SK-N-SH (cell line): ENCODE measurements at regions not wholly inside any gene's neighbourhood (a gene's known extent, or its start where the extent isn't known, plus 50 kb on each side); places are given as distances from the start of the nearest gene placed in this dataset.

Source experiments
- CTCF ChIA-PET: fragments of 300-600, 350-600 bp; formaldehyde crosslinking; extraction: SDS; loops from one replicate; lab custom pipeline; 2021; lab: Yijun Ruan, JAX
- POLR2A ChIA-PET: fragments of 350-600 bp; sonication (Branson Sonifier 250); formaldehyde crosslinking; extraction: SDS; loops from one replicate; lab custom pipeline; 2020; ENCODE audit warnings: antibody characterized with exemption, inconsistent platforms; lab: Yijun Ruan, JAX
- DNase-seq: peaks from one replicate; pipeline ENCODE4 v3.0.0; 2012
- H2AFZ ChIP-seq: fragments of 200-600 bp; sonication (generic); 2 replicates; pipeline ENCODE4 v1.8.1; 2016; ENCODE audit warnings: antibody characterized with exemption, mild to moderate bottlenecking, low read depth
- H3F3A ChIP-seq: fragments of 200-600 bp; sonication (generic); replicated peaks from 2 replicates; pipeline ENCODE3; 2016; ENCODE audit warnings: antibody characterized with exemption, mild to moderate bottlenecking; ENCODE audit not compliant: insufficient read depth
- H3K27ac ChIP-seq, 2 experiments: fragments of 200-500 bp in 1 of 2; fragments of 200-600 bp in 1 of 2; sonication (Bioruptor generic) in 1 of 2; sonication (generic), shearing (Covaris generic) in 1 of 2; 2 replicates each; pipeline versions ENCODE4 v1.5.1 to v1.6.1; 2014 to 2016; ENCODE audit warnings: low read depth in 2 of 2, inconsistent platforms in 1 of 2, low read length in 1 of 2, mild to moderate bottlenecking in 1 of 2, mixed read lengths in 1 of 2
- H3K27me3 ChIP-seq: fragments of 200-600 bp; sonication (generic), shearing (Covaris generic); 2 replicates; pipeline ENCODE4 v1.6.1; 2016; ENCODE audit warnings: mixed run types; ENCODE audit not compliant: insufficient read depth
- H3K36me3 ChIP-seq, 2 experiments: fragments of 200-500 bp in 1 of 2; fragments of 200-600 bp in 1 of 2; sonication (Bioruptor generic) in 1 of 2; sonication (generic) in 1 of 2; replicated peaks in 1 of 2; 2 replicates each; pipeline versions ENCODE3 to v1.5.1; 2014 to 2016; ENCODE audit warnings: low read length in 1 of 2, mild to moderate bottlenecking in 1 of 2; ENCODE audit not compliant: insufficient read depth in 2 of 2, control insufficient read depth in 1 of 2
- H3K4me1 ChIP-seq, 2 experiments: fragments of 200-500 bp in 1 of 2; fragments of 200-600 bp in 1 of 2; sonication (Bioruptor generic) in 1 of 2; sonication (generic), shearing (Covaris generic) in 1 of 2; 2 replicates each; pipeline versions ENCODE4 v1.5.1 to v1.6.1; 2014 to 2016; ENCODE audit warnings: low read depth in 1 of 2, low read length in 1 of 2, mixed run types in 1 of 2; ENCODE audit not compliant: insufficient read depth in 2 of 2, control insufficient read depth in 1 of 2
- H3K4me2 ChIP-seq: fragments of 200-600 bp; sonication (generic), shearing (Covaris generic); 2 replicates; pipeline ENCODE4 v1.6.1; 2017; ENCODE audit warnings: mixed run types
- H3K4me3 ChIP-seq, 2 experiments: fragments of 200-500 bp in 1 of 2; fragments of 200-600 bp in 1 of 2; sonication (Bioruptor generic) in 1 of 2; sonication (generic), shearing (Covaris generic) in 1 of 2; 2 replicates each; pipeline versions ENCODE4 v1.5.1 to v1.8.1; 2014 to 2016; ENCODE audit warnings: low read depth in 2 of 2, inconsistent platforms in 1 of 2, low read length in 1 of 2, mild to moderate bottlenecking in 1 of 2, mixed read lengths in 1 of 2, moderate library complexity in 1 of 2
- H3K79me2 ChIP-seq: fragments of 200-600 bp; sonication (generic); 2 replicates; pipeline ENCODE4 v1.8.1; 2017; ENCODE audit warnings: mild to moderate bottlenecking; ENCODE audit not compliant: insufficient read depth
- H3K9ac ChIP-seq: fragments of 200-600 bp; sonication (generic); 2 replicates; pipeline ENCODE4 v1.6.1; 2017; ENCODE audit warnings: mixed run types
- H3K9me2 ChIP-seq: fragments of 200-600 bp; sonication (generic); 2 replicates; pipeline ENCODE4 v1.6.1; 2017; ENCODE audit warnings: mixed run types
- H3K9me3 ChIP-seq: fragments of 200-600 bp; sonication (generic); 2 replicates; pipeline ENCODE4 v1.6.1; 2017; ENCODE audit warnings: mixed run types, mild to moderate bottlenecking, moderate library complexity
- H4K20me1 ChIP-seq: fragments of 200-600 bp; sonication (generic); 2 replicates; pipeline ENCODE4 v1.6.1; 2017; ENCODE audit warnings: mild to moderate bottlenecking, mixed run types; ENCODE audit not compliant: insufficient read depth
- CHD2 ChIP-seq: fragments of 150-350 bp; IDR thresholded peaks from 2 replicates; pipeline ENCODE4 v1.6.1; 2018; ENCODE audit warnings: low read length; ENCODE audit not compliant: partially characterized antibody
- ELF1 ChIP-seq: IDR thresholded peaks from 2 replicates; pipeline ENCODE4 v1.4.0; 2012
- FOSL2 ChIP-seq: IDR thresholded peaks from 2 replicates; pipeline ENCODE4 v1.4.0; 2012; ENCODE audit warnings: low read depth, mild to moderate bottlenecking, moderate library complexity, borderline replicate concordance
- FOXJ3 ChIP-seq: sonication (generic); formaldehyde crosslinking; IDR thresholded peaks from 2 replicates; pipeline ENCODE4 v1.5.1; 2020; ENCODE audit warnings: mild to moderate bottlenecking, missing genetic modification reagents
- GATA2 ChIP-seq: sonication (generic); formaldehyde crosslinking; IDR thresholded peaks from 2 replicates; pipeline ENCODE4 v1.5.0; 2020; ENCODE audit warnings: mild to moderate bottlenecking, missing genetic modification reagents
- MEF2A ChIP-seq: IDR thresholded peaks from 2 replicates; pipeline ENCODE4 v1.4.0; 2012; ENCODE audit warnings: low read depth, borderline replicate concordance
- MXI1 ChIP-seq: IDR thresholded peaks from 2 replicates; pipeline ENCODE4 v1.6.1; 2012; ENCODE audit warnings: mild to moderate bottlenecking, low read depth, low read length, improper control_type of control experiment
- NFIC ChIP-seq: IDR thresholded peaks from 2 replicates; pipeline ENCODE4 v1.4.0; 2012; ENCODE audit warnings: borderline replicate concordance
- POLR2AphosphoS5 ChIP-seq: IDR thresholded peaks from 2 replicates; pipeline ENCODE4 v1.6.1; 2012; ENCODE audit warnings: low read depth, low read length
- RFX5 ChIP-seq: IDR thresholded peaks from 2 replicates; pipeline ENCODE4 v1.6.1; 2012; ENCODE audit warnings: mild to moderate bottlenecking, improper control_type of control experiment, low read length
- RXRA ChIP-seq: IDR thresholded peaks from 2 replicates; pipeline ENCODE4 v1.4.0; 2012; ENCODE audit warnings: low read depth, mild to moderate bottlenecking, borderline replicate concordance
- SIN3A ChIP-seq: IDR thresholded peaks from 2 replicates; pipeline ENCODE4 v1.6.1; 2012; ENCODE audit warnings: low read depth, mild to moderate bottlenecking, low read length, moderate library complexity, borderline replicate concordance
- SMC3 ChIP-seq: IDR thresholded peaks from 2 replicates; pipeline ENCODE4 v1.6.1; 2012; ENCODE audit warnings: low read depth, low read length, improper control_type of control experiment
- TAF1 ChIP-seq: IDR thresholded peaks from 2 replicates; pipeline ENCODE4 v1.6.1; 2012; ENCODE audit warnings: low read depth, mild to moderate bottlenecking, low read length, moderate library complexity, borderline replicate concordance
- TCF12 ChIP-seq: IDR thresholded peaks from 2 replicates; pipeline ENCODE4 v1.4.0; 2012
- YY1 ChIP-seq: IDR thresholded peaks from 2 replicates; pipeline ENCODE4 v1.4.0; 2012; ENCODE audit warnings: low read depth, mild to moderate bottlenecking
- WGBS: methylation state at CpG from one replicate; pipeline ENCODE4 v1.1.6; 2017; ENCODE audit warnings: low lambda C conversion rate; 5-methylcytosine and 5-hydroxymethylcytosine counted together
- TF ChIP-seq, protein P1 (sequence below): IDR thresholded peaks from 2 replicates; pipeline ENCODE4 v1.6.1; 2012; ENCODE audit warnings: mild to moderate bottlenecking, low read depth, low read length, moderate library complexity
- TF ChIP-seq, protein P2 (sequence below): fragments of 150-350 bp; IDR thresholded peaks from 2 replicates; pipeline ENCODE4 v1.6.1; 2017; ENCODE audit warnings: antibody characterized with exemption, low read length, low read depth, borderline replicate concordance
- TF ChIP-seq, protein P3 (sequence below): fragments of 150-350 bp; IDR thresholded peaks from 2 replicates; pipeline ENCODE4 v1.6.1; 2016; ENCODE audit warnings: mild to moderate bottlenecking, low read depth, low read length
- TF ChIP-seq, protein P4 (sequence below): IDR thresholded peaks from 2 replicates; pipeline ENCODE4 v1.4.0; 2012; ENCODE audit warnings: low read depth, borderline replicate concordance

DNA sequence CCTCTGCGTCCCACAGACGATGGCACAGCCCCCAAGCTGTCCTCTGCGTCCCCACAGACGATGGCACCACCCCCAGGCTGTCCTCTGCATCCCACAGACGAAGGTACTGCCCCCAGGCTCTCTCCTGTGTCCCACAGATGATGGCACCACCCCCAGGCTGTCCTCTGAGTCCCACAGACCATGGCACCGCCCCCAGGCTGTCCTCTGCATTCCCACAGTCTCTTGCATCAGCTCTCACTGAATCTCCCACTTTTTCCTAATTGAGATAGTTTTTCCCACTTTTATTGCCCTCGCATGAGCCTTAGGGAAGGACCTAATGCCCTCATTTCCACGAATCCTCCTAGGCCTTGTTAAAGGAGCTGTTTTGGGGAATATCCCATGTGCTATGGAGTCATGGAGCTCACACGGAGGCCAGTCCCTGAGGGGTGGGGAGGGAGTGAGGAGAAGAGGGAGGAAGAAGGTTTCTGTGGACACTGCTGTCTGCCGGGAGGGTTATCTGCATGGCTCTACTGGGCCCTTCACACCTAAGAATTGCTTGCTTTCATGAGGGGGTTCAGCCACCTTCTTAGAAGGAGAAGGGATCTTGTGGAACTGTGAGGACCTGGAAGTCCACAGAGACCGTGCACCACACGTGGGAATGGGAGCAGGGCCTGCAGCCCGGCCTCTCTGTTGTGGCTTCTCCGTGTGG lies 58.2 kb upstream of the PTCH1 start (continued):
- no peak for TF ChIP-seq TAF1
- TF ChIP-seq GATA2: no peak
- TF ChIP-seq MXI1: no peak
- no peak for TF ChIP-seq MEF2A
- no peak for TF ChIP-seq POLR2AphosphoS5
- TF ChIP-seq FOSL2: no peak

DNA sequence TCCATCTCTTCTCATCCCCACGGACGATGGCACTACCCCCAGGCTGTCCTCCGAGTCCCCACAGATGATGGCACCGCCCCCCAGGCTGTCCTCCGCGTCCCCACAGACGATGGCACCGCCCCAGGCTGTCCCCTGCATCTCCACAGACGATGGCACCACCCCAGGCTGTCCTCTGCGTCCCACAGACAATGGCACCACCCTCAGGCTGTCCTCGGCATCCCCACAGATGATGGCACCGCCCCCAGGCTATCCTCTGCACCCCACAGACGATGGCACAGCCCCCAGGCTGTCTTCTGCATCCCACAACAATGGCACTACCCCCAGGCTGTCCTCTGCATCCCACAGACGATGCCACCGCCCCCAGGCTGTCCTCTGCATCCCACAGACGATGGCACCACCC lies 57.4 kb upstream of the PTCH1 start:
- no peaks in the 10 kb centered on the region for H3K36me3 ChIP-seq
- no peaks in the 10 kb centered on the region for H3F3A ChIP-seq
- no peak overlapping the region for H3K4me2 ChIP-seq
- H3K27me3 ChIP-seq: no peaks in the 10 kb centered on the region
- H4K20me1 ChIP-seq: no peaks in the 10 kb centered on the region
- no peak overlapping the region for H2AFZ ChIP-seq
- H3K4me1 ChIP-seq: peaks cover 0 to 12% of the 10 kb centered on the region in 2 experiments; a peak in 1 of 4 replicates
- no peak overlapping the region for H3K9ac ChIP-seq
- H3K4me3 ChIP-seq: no peak overlapping the region
- no peaks in the 10 kb centered on the region for H3K79me2 ChIP-seq
- H3K9me3 ChIP-seq: no peaks in the 10 kb centered on the region
- 48% methylated on average over 12 of the region's 16 CpGs for WGBS
- DNase-seq: no peak
- TF ChIP-seq, protein P1, sequence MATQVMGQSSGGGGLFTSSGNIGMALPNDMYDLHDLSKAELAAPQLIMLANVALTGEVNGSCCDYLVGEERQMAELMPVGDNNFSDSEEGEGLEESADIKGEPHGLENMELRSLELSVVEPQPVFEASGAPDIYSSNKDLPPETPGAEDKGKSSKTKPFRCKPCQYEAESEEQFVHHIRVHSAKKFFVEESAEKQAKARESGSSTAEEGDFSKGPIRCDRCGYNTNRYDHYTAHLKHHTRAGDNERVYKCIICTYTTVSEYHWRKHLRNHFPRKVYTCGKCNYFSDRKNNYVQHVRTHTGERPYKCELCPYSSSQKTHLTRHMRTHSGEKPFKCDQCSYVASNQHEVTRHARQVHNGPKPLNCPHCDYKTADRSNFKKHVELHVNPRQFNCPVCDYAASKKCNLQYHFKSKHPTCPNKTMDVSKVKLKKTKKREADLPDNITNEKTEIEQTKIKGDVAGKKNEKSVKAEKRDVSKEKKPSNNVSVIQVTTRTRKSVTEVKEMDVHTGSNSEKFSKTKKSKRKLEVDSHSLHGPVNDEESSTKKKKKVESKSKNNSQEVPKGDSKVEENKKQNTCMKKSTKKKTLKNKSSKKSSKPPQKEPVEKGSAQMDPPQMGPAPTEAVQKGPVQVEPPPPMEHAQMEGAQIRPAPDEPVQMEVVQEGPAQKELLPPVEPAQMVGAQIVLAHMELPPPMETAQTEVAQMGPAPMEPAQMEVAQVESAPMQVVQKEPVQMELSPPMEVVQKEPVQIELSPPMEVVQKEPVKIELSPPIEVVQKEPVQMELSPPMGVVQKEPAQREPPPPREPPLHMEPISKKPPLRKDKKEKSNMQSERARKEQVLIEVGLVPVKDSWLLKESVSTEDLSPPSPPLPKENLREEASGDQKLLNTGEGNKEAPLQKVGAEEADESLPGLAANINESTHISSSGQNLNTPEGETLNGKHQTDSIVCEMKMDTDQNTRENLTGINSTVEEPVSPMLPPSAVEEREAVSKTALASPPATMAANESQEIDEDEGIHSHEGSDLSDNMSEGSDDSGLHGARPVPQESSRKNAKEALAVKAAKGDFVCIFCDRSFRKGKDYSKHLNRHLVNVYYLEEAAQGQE: no peak
- TF ChIP-seq MXI1 (no peak), SMC3 (no peak), RXRA (no peak), POLR2AphosphoS5 (no peak), TCF12 (no peak), SIN3A (no peak), TAF1 (no peak), NFIC (no peak), CHD2 (no peak), FOSL2 (no peak), YY1 (no peak), RFX5 (no peak), ELF1 (no peak), FOXJ3 (CRISPR knock-in tag) (no peak)
- TF ChIP-seq, protein P2, sequence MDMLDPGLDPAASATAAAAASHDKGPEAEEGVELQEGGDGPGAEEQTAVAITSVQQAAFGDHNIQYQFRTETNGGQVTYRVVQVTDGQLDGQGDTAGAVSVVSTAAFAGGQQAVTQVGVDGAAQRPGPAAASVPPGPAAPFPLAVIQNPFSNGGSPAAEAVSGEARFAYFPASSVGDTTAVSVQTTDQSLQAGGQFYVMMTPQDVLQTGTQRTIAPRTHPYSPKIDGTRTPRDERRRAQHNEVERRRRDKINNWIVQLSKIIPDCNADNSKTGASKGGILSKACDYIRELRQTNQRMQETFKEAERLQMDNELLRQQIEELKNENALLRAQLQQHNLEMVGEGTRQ: no peak
- TF ChIP-seq, protein P3, sequence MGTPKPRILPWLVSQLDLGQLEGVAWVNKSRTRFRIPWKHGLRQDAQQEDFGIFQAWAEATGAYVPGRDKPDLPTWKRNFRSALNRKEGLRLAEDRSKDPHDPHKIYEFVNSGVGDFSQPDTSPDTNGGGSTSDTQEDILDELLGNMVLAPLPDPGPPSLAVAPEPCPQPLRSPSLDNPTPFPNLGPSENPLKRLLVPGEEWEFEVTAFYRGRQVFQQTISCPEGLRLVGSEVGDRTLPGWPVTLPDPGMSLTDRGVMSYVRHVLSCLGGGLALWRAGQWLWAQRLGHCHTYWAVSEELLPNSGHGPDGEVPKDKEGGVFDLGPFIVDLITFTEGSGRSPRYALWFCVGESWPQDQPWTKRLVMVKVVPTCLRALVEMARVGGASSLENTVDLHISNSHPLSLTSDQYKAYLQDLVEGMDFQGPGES: no peak
- TF ChIP-seq, protein P4, sequence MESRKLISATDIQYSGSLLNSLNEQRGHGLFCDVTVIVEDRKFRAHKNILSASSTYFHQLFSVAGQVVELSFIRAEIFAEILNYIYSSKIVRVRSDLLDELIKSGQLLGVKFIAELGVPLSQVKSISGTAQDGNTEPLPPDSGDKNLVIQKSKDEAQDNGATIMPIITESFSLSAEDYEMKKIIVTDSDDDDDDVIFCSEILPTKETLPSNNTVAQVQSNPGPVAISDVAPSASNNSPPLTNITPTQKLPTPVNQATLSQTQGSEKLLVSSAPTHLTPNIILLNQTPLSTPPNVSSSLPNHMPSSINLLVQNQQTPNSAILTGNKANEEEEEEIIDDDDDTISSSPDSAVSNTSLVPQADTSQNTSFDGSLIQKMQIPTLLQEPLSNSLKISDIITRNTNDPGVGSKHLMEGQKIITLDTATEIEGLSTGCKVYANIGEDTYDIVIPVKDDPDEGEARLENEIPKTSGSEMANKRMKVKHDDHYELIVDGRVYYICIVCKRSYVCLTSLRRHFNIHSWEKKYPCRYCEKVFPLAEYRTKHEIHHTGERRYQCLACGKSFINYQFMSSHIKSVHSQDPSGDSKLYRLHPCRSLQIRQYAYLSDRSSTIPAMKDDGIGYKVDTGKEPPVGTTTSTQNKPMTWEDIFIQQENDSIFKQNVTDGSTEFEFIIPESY: no peak
- CTCF ChIA-PET: interaction anchor here (1.5 kb wide), 1 partner anchor 644 kb away, joined by 6 read pairs; no protein-coding TSS in a partner anchor
- H3K27ac ChIP-seq: no peak overlapping the region
- POLR2A ChIA-PET: no interaction called here
- no peaks in the 10 kb centered on the region for H3K9me2 ChIP-seq
